ENCODE measurements at regions not wholly inside any gene's neighbourhood (a gene's known extent, or its start where the extent isn't known, plus 50 kb on each side); places are given as distances from the start of the nearest gene placed in this dataset.

- Histone ChIP-seq H3K36me3 (ENCODE audit: low read depth) (no peaks in the 10 kb centered on the region), H3K4me1 (ENCODE audit: low read depth) (no peaks in the 10 kb centered on the region), H3K4me3 (no peak overlapping the region), H3K9me3 (no peaks in the 10 kb centered on the region)
- TF ChIP-seq CTCF (IDR thresholded peaks at IDR 0.05) = no peak
- DNase-seq (no peak), ATAC-seq (no peak)
- intact Hi-C loops (cut with DNase I, micrococcal nuclease) = no loop called here
Observed at GRCh38 chr12:22978962-22979361, 354.0 kb downstream of the ETNK1 start.

DNA sequence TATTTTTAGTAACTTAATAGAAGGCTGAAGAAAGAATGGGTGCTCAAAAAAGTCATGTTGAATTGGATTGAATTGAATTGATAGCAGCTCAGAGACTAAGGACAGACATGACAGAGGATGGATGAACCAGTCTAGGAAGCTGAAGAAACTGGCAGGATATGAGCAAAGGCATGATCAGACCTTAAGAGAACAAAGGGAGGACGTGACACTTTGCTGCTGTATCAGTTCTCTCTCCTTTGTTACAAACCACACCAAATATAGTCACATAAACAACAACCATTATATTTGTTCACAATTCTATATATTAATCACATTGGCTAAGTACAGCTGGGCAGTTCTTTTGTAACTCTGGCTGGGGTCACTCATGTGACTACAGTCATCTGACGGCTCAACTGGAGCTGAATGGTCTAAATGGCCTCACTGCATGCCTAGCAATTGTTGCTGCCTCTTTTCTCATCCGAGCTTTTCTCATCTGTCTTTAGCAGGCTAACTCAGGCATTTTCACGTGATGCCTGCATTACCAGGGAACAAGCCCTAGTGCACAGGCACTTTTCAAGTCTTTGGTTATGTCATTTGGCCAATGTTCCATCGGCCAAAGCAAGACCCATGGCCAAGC, 355.0 kb downstream of the ETNK1 start:
- Histone ChIP-seq H3K4me1 (ENCODE audit: low read depth) (no peaks in the 10 kb centered on the region), H3K4me3 (no peak overlapping the region), H3K36me3 (ENCODE audit: low read depth) (no peaks in the 10 kb centered on the region), H3K9me3 (no peaks in the 10 kb centered on the region)
- intact Hi-C loops (cut with DNase I, micrococcal nuclease) = no loop called here
- no peak for DNase-seq
- TF ChIP-seq CTCF (IDR thresholded peaks at IDR 0.05) = no peak
- ATAC-seq = no peak

DNA sequence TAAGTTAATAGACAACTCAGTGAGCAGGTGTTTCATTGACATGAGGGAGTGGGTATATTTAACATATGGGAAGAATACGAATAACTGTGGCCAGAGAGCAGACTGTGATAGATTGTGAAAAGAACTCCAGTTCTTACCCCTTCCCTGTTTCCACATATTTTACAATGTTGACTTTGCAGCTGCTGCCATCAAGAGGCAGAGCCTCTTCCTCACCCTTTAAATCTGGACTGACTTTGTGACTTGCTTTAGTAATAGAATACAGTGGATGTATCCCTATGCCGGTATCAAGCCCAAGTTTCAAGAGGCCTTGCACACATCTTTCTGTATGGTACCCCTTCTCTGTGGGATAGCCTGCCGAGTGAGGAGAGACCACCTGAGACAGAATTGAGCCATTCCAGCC, 356.7 kb downstream of the ETNK1 start:
- Histone ChIP-seq H3K9me3 (no peaks in the 10 kb centered on the region), H3K4me1 (ENCODE audit: low read depth) (no peaks in the 10 kb centered on the region), H3K36me3 (ENCODE audit: low read depth) (no peaks in the 10 kb centered on the region), H3K4me3 (no peak overlapping the region)
- ATAC-seq (peak; percentile 41), DNase-seq (peak in 1 of 3 donors; percentile 3)
- no peak for TF ChIP-seq CTCF (IDR thresholded peaks at IDR 0.05)
- intact Hi-C loops (cut with DNase I, micrococcal nuclease) = no loop called here

DNA sequence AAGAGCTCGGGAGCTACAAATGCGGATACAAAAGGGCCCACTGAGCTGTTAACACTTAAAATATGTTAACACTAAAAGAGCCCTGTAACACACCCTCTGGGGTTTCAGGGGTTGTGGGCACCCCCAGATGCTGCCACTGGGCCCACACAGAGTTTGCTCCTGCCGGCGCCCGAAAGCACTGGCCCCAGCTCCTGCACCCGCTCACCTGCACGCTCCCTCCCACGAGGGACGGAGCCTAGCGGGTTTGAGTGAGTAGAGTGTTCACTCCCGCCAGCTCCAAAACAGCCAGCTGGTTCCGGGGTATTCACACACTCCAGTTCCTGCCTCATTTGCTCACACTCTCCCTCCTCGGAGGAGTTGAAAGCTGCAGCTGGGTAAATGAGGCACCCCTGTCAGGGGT, 357.7 kb downstream of the ETNK1 start:
- no peak for TF ChIP-seq CTCF (IDR thresholded peaks at IDR 0.05)
- ATAC-seq (no peak), DNase-seq (no peak)
- H3K4me1 ChIP-seq (ENCODE audit: low read depth) = no peaks in the 10 kb centered on the region
- intact Hi-C loops (cut with DNase I, micrococcal nuclease) = no loop called here
- H3K4me3 ChIP-seq = no peak overlapping the region
- no peaks in the 10 kb centered on the region for H3K36me3 ChIP-seq (ENCODE audit: low read depth)
- H3K9me3 ChIP-seq = no peaks in the 10 kb centered on the region

DNA sequence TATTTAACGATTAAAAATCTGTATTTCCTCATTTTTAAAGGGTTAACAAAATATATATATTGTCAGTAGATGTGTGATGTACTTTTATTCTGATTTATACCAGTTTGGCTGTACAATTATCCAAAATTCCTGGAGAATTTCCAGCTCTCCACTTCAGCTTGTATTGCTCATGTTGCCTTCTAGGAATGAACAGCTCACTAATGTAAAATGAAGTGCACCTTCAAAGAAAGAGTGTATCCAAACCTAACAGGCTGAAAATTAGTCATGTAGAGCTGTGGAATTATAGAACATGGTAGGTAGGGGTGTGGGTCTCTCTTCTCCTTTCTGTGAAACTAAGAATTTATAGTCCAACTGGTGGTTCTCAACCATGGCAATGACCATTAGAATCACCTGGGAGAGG, 362.0 kb downstream of the ETNK1 start:
- H3K4me3 ChIP-seq = no peak overlapping the region
- DNase-seq (no peak), ATAC-seq (no peak)
- H3K4me1 ChIP-seq (ENCODE audit: low read depth) = no peaks in the 10 kb centered on the region
- no peaks in the 10 kb centered on the region for H3K9me3 ChIP-seq
- H3K36me3 ChIP-seq (ENCODE audit: low read depth) = no peaks in the 10 kb centered on the region
- no peak for TF ChIP-seq CTCF (IDR thresholded peaks at IDR 0.05)
- intact Hi-C loops (cut with DNase I, micrococcal nuclease) = no loop called here

- no peak for DNase-seq
- Histone ChIP-seq H3K4me1 (ENCODE audit: low read depth) (no peaks in the 10 kb centered on the region), H3K9me3 (no peaks in the 10 kb centered on the region), H3K36me3 (ENCODE audit: low read depth) (no peaks in the 10 kb centered on the region), H3K4me3 (no peak overlapping the region)
- no peak for ATAC-seq
- intact Hi-C loops (cut with DNase I, micrococcal nuclease) = no loop called here
- TF ChIP-seq CTCF (IDR thresholded peaks at IDR 0.05) = no peak
Observed at GRCh38 chr12:22990501-22990900, 365.5 kb downstream of the ETNK1 start.
